Hematopoietic multipotent progenitor cell (in vitro differentiated cells): ENCODE measurements at regions not wholly inside any gene's neighbourhood (a gene's known extent, or its start where the extent isn't known, plus 50 kb on each side); places are given as distances from the start of the nearest gene placed in this dataset.

Source experiments
- DNase-seq, 3 donors: peaks; one replicate each; pipeline ENCODE4 v3.0.0-alpha.2; 2011 to 2015; ENCODE audit warnings: low read depth in 2 of 3, low spot score in 2 of 3

DNA sequence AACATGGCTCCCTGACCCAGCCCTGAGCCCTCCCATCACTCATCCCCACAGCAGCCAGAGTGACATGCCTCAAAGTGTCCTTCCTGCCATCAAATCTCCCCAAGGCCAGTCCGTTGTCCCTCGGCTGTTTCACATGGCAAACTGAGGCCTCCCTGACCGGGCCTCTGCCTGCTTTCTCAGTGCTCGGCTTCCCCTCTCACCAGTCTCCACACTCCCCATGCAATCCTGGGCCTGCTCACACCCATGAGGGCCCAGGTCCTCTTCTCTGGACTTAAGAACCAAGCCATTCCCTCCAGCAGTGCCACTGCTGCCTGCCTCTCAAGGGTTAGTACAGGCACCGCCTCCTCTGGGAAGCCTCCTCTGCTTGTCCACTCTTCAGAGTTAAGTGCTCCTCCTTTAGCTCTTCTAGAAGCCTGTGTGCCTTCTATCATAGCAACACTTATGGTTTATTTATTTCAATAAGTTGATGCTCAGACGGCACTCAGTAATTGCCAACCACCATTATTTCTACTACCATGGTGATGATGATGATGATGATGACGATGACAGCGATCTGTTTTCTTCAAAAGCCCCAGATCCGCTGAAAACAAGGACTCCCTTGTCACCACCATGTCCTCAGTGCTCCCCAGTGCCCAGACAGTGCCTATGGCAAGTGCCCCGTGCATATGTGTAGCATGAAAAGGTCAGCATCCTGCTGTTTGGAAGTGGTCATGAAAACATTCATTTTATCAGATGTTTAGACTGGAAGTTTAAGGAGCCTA, 449.0 kb downstream of the CDH26 start:
- no peak for DNase-seq

- peak in 1 of 3 donors; percentile 0 for DNase-seq
Measured at GRCh38 chr20:60407938-60408337, 449.7 kb downstream of the CDH26 start.

DNA sequence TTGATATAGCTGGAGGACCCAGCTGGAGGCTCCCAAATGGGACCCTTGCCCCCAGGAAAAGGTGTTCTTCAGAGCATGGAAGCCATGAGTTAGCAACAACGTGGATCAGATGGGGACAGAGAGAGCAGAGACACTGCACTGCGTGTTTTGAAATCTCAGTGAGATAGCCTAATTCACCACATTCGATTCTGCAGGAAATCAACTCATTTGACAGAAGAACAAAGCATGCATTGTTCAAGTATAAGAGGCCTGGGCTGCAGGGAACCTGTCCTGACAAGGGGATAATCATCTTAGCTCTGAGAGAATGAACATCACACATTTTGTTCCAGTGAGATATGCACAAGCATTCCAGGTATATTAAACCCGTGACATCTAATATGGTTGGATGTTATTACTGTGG, 450.2 kb downstream of the CDH26 start:
- no peak for DNase-seq

- no peak for DNase-seq
Measured at GRCh38 chr20:60410618-60411264, 452.5 kb downstream of the CDH26 start.

- DNase-seq: no peak
Measured at GRCh38 chr20:60411813-60412212, 453.6 kb downstream of the CDH26 start.

GRCh38 chr20:60420676-60421229, 462.5 kb downstream of the CDH26 start:
- no peak for DNase-seq

DNA sequence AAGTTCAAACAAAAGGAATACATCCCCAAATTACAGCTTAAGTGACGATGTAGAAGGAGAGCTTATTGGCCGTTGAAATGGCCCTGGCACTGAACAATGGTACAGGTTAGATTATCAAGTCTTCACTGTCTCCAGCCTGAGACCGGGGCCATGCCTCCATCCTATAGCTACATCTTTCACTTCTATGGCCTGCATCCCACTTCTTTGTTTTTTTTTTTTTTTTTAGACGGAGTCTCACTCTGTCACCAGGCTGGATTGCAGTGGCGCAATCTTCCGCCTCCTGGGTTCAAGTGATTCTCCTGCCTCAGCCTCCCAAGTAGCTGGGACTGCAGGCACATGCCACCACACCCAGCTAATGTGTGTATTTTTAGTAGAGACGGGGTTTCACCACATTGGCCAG, 464.6 kb downstream of the CDH26 start:
- DNase-seq: no peak

- DNase-seq: no peak
Measured at GRCh38 chr20:60424267-60424902, 466.2 kb downstream of the CDH26 start.

- DNase-seq: no peak
Measured at GRCh38 chr20:60427516-60427915, 469.3 kb downstream of the CDH26 start.

DNA sequence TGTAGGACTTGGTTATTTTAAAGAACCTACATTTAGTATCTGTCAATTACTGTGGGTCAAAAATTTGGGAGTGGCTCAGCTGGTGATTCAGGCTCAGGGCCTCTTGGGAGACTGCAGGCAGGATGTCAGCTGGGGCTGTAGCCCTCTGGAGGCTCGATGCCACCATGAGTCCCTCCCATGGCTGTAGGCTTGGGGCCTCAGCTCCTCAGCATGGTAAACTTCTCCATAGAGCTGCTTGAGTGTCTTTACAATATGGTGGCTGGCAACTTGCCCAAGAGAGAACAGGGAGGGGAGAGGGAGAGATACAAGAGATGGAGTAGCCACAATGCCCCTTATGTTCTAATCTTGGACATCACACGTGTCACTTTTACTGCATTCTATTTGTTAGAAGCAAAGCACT, 470.4 kb downstream of the CDH26 start:
- DNase-seq: no peak

GRCh38 chr20:60430516-60431001, 472.3 kb downstream of the CDH26 start:
- DNase-seq: no peak

DNA sequence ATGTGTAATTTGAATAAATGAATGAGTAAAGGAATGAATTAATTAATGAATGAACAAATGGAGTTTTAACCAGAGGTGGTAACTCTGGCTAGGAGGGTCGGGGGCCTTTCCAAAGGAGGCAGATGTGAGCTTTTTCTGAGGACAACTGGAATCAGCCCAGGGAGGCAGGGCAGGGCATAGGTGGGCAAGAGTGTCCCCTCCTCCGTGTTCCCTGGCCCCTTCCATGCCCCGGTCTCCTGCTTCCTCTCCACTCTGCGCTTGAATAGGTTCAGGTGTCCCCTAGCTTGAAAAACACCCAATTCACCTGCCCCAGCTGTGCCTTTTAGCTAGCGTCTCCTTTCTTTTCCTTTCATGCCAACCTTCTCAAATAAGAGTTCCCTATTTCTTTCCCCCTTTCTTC, 473.1 kb downstream of the CDH26 start:
- no peak for DNase-seq

GRCh38 chr20:60437418-60437817, 479.2 kb downstream of the CDH26 start:
- no peak for DNase-seq

- DNase-seq: peak in 2 of 3 donors; percentile 65 to 82
Measured at GRCh38 chr20:60446267-60447111, 488.3 kb downstream of the CDH26 start.

DNA sequence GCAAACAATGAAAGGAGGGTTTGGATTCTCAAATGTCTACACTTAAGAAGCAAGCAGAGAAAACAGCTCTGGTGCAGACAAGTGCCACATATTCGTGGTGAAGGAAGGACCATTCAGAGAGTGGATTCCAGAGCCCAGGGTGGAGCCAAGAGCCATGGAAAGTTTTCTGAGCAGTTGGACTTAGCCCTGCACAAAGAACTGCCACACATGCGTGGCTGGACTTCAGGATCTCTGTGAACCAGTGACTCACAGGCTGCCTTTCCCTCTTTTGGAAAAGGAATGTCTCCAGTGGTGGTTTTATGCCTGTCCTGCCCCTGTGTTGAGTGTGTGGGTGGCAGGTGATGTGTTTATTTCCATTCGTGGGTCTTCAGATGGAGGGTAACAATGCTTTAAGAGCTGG, 489.5 kb downstream of the CDH26 start:
- no peak for DNase-seq

GRCh38 chr20:60453388-60454246, 495.4 kb downstream of the CDH26 start:
- no peak for DNase-seq

- DNase-seq: no peak
Measured at GRCh38 chr20:60454491-60454890, 496.3 kb downstream of the CDH26 start.

GRCh38 chr20:60455272-60455671, 497.0 kb downstream of the CDH26 start:
- no peak for DNase-seq

- DNase-seq: no peak
Measured at GRCh38 chr20:60459212-60459611, 501.0 kb downstream of the CDH26 start.

- DNase-seq: no peak
Measured at GRCh38 chr20:60461993-60462392, 503.8 kb downstream of the CDH26 start.
